IMR-90 (cell line): ENCODE measurements at regions not wholly inside any gene's neighbourhood (a gene's known extent, or its start where the extent isn't known, plus 50 kb on each side); places are given as distances from the start of the nearest gene placed in this dataset.

ENCODE experiments used
- ATAC-seq: fragments of 200-7000 bp; cut with Tn5 transposase; 2 replicates; pipeline ENCODE4 v1.9.1; 2020; ENCODE audit warnings: low read depth, mild to moderate bottlenecking, moderate library complexity
- BruUV-seq: library from RNA; stranded (reverse); fragments of 400-500 nt; replicated peaks from 2 replicates; lab custom pipeline; 2021; lab: Mats Ljungman, UMichigan
- CTCF ChIA-PET: fragments of 300-600 bp; formaldehyde crosslinking; extraction: SDS; loops from one replicate; lab custom pipeline; 2021; ENCODE audit warnings: antibody characterized with exemption; lab: Yijun Ruan, JAX
- POLR2A ChIA-PET: fragments of 300-600 bp; sonication (Branson Sonifier 250); formaldehyde crosslinking; loops from one replicate; lab custom pipeline; 2022; ENCODE audit warnings: antibody characterized with exemption; ENCODE audit not compliant: unreplicated experiment; lab: Charles Lee
- DNase-seq: peaks from one replicate; pipeline ENCODE4 v3.0.0; 2013
- H2AFZ ChIP-seq: replicated peaks from 2 replicates; pipeline ENCODE3; 2013; ENCODE audit warnings: low read length, mild to moderate bottlenecking; ENCODE audit not compliant: poor library complexity
- H2AK5ac ChIP-seq: 2 replicates; pipeline ENCODE4 v1.6.1; 2013; ENCODE audit warnings: low read depth, low read length, inconsistent platforms
- H2AK9ac ChIP-seq: replicated peaks from 2 replicates; pipeline ENCODE3; 2013; ENCODE audit warnings: mild to moderate bottlenecking, low read depth, low read length, moderate library complexity; ENCODE audit not compliant: poor library complexity
- H2BK120ac ChIP-seq: 2 replicates; pipeline ENCODE4 v1.6.1; 2013; ENCODE audit warnings: low read depth, low read length, inconsistent platforms
- H2BK15ac ChIP-seq: 3 replicates; pipeline ENCODE4 v1.6.1; 2013; ENCODE audit warnings: low read depth, low read length, inconsistent platforms
- H2BK20ac ChIP-seq: 2 replicates; pipeline ENCODE4 v1.6.1; 2013; ENCODE audit warnings: low read depth, mild to moderate bottlenecking, inconsistent platforms, low read length, moderate library complexity
- H2BK5ac ChIP-seq: 2 replicates; pipeline ENCODE4 v1.6.1; 2013; ENCODE audit warnings: mild to moderate bottlenecking, low read depth, low read length, inconsistent platforms; ENCODE audit not compliant: poor library complexity, severe bottlenecking
- H3K14ac ChIP-seq: replicated peaks from 2 replicates; pipeline ENCODE4 v1.6.1; 2013; ENCODE audit warnings: low read depth, low read length, inconsistent platforms
- H3K18ac ChIP-seq: 2 replicates; pipeline ENCODE4 v1.6.1; 2013; ENCODE audit warnings: low read depth, low read length, control low read depth
- H3K23ac ChIP-seq: 2 replicates; pipeline ENCODE4 v1.6.1; 2013; ENCODE audit warnings: low read depth, low read length, inconsistent platforms
- H3K27ac ChIP-seq: 2 replicates; pipeline ENCODE4 v1.5.1; 2013; ENCODE audit warnings: mild to moderate bottlenecking, control low read depth, low read length; ENCODE audit not compliant: insufficient read depth
- H3K27me3 ChIP-seq: 2 replicates; pipeline ENCODE4 v1.6.1; 2013; ENCODE audit warnings: low read length; ENCODE audit not compliant: control insufficient read depth, insufficient read depth
- H3K36me3 ChIP-seq: 2 replicates; pipeline ENCODE4 v1.6.1; 2013; ENCODE audit warnings: low read length, mixed read lengths; ENCODE audit not compliant: control insufficient read depth, insufficient read depth
- H3K4ac ChIP-seq: 2 replicates; pipeline ENCODE4 v1.6.1; 2013; ENCODE audit warnings: low read depth, low read length, inconsistent platforms
- H3K4me1 ChIP-seq: 2 replicates; pipeline ENCODE4 v1.6.1; 2013; ENCODE audit warnings: low read length, mixed read lengths; ENCODE audit not compliant: control insufficient read depth, insufficient read depth
- H3K4me2 ChIP-seq: 2 replicates; pipeline ENCODE4 v1.6.1; 2013; ENCODE audit warnings: low read depth, mild to moderate bottlenecking, control low read depth, low read length, moderate library complexity
- H3K4me3 ChIP-seq: 2 replicates; pipeline ENCODE4 v1.5.1; 2013; ENCODE audit warnings: low read depth, mild to moderate bottlenecking, control low read depth, low read length, moderate library complexity; ENCODE audit not compliant: insufficient read depth
- H3K56ac ChIP-seq: 2 replicates; pipeline ENCODE4 v1.6.1; 2013; ENCODE audit warnings: low read length, inconsistent platforms; ENCODE audit not compliant: insufficient read depth; ENCODE audit errors: extremely low read depth
- H3K79me1 ChIP-seq, 2 experiments: 2 replicates each; pipeline ENCODE4 v1.6.1; 2013; ENCODE audit warnings: low read length in 2 of 2, inconsistent platforms in 1 of 2, low read depth in 1 of 2
- H3K9ac ChIP-seq: 2 replicates; pipeline ENCODE4 v1.6.1; 2013; ENCODE audit warnings: low read depth, low read length, control low read depth
- H3K9me1 ChIP-seq: 2 replicates; pipeline ENCODE4 v1.6.1; 2013; ENCODE audit warnings: low read length, inconsistent platforms; ENCODE audit not compliant: insufficient read depth
- H3K9me3 ChIP-seq: 2 replicates; pipeline ENCODE4 v1.6.1; 2013; ENCODE audit warnings: low read length; ENCODE audit not compliant: control insufficient read depth, insufficient read depth
- H4K20me1 ChIP-seq: 2 replicates; pipeline ENCODE4 v1.6.1; 2013; ENCODE audit warnings: low read length, inconsistent platforms; ENCODE audit not compliant: insufficient read depth
- H4K5ac ChIP-seq: 2 replicates; pipeline ENCODE4 v1.6.1; 2013; ENCODE audit warnings: mild to moderate bottlenecking, low read depth, low read length, control low read depth
- H4K8ac ChIP-seq, 2 experiments: 2 replicates each; pipeline ENCODE4 v1.6.1; 2013; ENCODE audit warnings: low read depth in 2 of 2, low read length in 2 of 2, control low read depth in 1 of 2, inconsistent platforms in 1 of 2
- H4K91ac ChIP-seq: 2 replicates; pipeline ENCODE4 v1.6.1; 2013; ENCODE audit warnings: low read depth, low read length, inconsistent platforms; ENCODE audit not compliant: insufficient read depth
- BHLHE40 ChIP-seq: fragments of 150-350 bp; IDR thresholded peaks from 2 replicates; pipeline ENCODE4 v1.6.1; 2016; ENCODE audit warnings: mild to moderate bottlenecking, low read depth, low read length
- CEBPB ChIP-seq: IDR thresholded peaks from 2 replicates; pipeline ENCODE4 v1.6.1; 2012; ENCODE audit warnings: low read depth, low read length, improper control_type of control experiment
- CHD1 ChIP-seq: IDR thresholded peaks from 2 replicates; pipeline ENCODE4 v1.6.1; 2012; ENCODE audit warnings: low read depth, low read length, improper control_type of control experiment
- MAZ ChIP-seq: IDR thresholded peaks from 2 replicates; pipeline ENCODE4 v1.6.1; 2012; ENCODE audit warnings: low read depth, mild to moderate bottlenecking, low read length, improper control_type of control experiment, moderate library complexity, borderline replicate concordance
- MXI1 ChIP-seq: IDR thresholded peaks from 2 replicates; pipeline ENCODE4 v1.6.1; 2012; ENCODE audit warnings: low read depth, mild to moderate bottlenecking, low read length, moderate library complexity, borderline replicate concordance
- NFE2L2 ChIP-seq: fragments of 150-350 bp; IDR thresholded peaks from 2 replicates; pipeline ENCODE4 v1.6.1; 2016; ENCODE audit warnings: low read depth, mild to moderate bottlenecking, low read length
- POLR2A ChIP-seq: IDR thresholded peaks from 2 replicates; pipeline ENCODE4 v1.6.1; 2012; ENCODE audit warnings: mild to moderate bottlenecking, low read depth, low read length
- RAD21 ChIP-seq: IDR thresholded peaks from 2 replicates; pipeline ENCODE4 v1.6.1; 2012; ENCODE audit warnings: low read length, improper control_type of control experiment
- RFX5 ChIP-seq: IDR thresholded peaks from 2 replicates; pipeline ENCODE4 v1.8.0; 2012; ENCODE audit warnings: low read depth, mild to moderate bottlenecking, low read length, moderate library complexity
- SMC3 ChIP-seq: fragments of 150-350 bp; IDR thresholded peaks from 2 replicates; pipeline ENCODE4 v1.6.1; 2016; ENCODE audit warnings: low read depth, mild to moderate bottlenecking, antibody characterized with exemption, low read length, moderate library complexity
- WGBS, 2 experiments: methylation state at CpG; one replicate each; pipeline versions ENCODE4 v1.1.5 to v1.1.7; 2013; ENCODE audit warnings: missing lambda C conversion rate in 2 of 2; ENCODE audit not compliant: insufficient read length in 1 of 2; ENCODE audit errors: extremely low coverage in 2 of 2; 5-methylcytosine and 5-hydroxymethylcytosine counted together
- dilution Hi-C: fragments of 300-500 bp; cut with HindIII; formaldehyde crosslinking; loops from one replicate; pipeline ENCODE4 v1.14.3; 2018; ENCODE audit warnings: low sequenced_read_pairs; ENCODE audit not compliant: unreplicated experiment
- in situ Hi-C: fragments of 300-500 bp; cut with MboI; formaldehyde crosslinking; loops from 3 replicates; pipeline ENCODE4 v1.14.3; 2019; ENCODE audit warnings: low sequenced_read_pairs, inconsistent platforms, mixed read lengths
- intact Hi-C: fragments of 100-400 bp; cut with micrococcal nuclease; formaldehyde crosslinking; loops from 2 replicates; pipeline ENCODE4 v1.10.0; 2022

GRCh38 chr6:28727559-28728211 is 196.1 kb downstream of the TRIM27 start:
- H2AK9ac ChIP-seq = no peak overlapping the region
- no peaks in the 10 kb centered on the region for H3K79me1 ChIP-seq
- no peak overlapping the region for H2BK20ac ChIP-seq
- ATAC-seq = no peak
- H3K27ac ChIP-seq = no peak overlapping the region
- no peaks in the 10 kb centered on the region for H3K9me3 ChIP-seq
- in situ Hi-C loops (no loop called here), dilution Hi-C loops (no loop called here), intact Hi-C loops (no loop called here)
- H3K23ac ChIP-seq = no peak overlapping the region
- ChIA-PET CTCF (interaction anchor here (0.7 to 1.0 kb wide), 2 partner anchors 13 to 416 kb away, joined by 3 to 4 read pairs; no protein-coding TSS in a partner anchor), POLR2A (no interaction called here)
- H2AFZ ChIP-seq = no peak overlapping the region
- H3K36me3 ChIP-seq = no peaks in the 10 kb centered on the region
- H2BK15ac ChIP-seq = no peak overlapping the region
- peaks cover 4% of the 10 kb centered on the region for H3K27me3 ChIP-seq
- no peak for TF ChIP-seq CHD1
- no peak for TF ChIP-seq MXI1
- no peak for TF ChIP-seq RFX5
- no peak for TF ChIP-seq BHLHE40
- TF ChIP-seq POLR2A = no peak
- TF ChIP-seq SMC3 = no peak
- TF ChIP-seq NFE2L2 = no peak
- TF ChIP-seq MAZ = no peak
- no peak for TF ChIP-seq RAD21
- no peak for TF ChIP-seq CEBPB
- H3K9me1 ChIP-seq = no peaks in the 10 kb centered on the region
- no CpG with 5 or more reads among the region's 9 CpGs for WGBS, 2 experiments
- no peak overlapping the region for H3K9ac ChIP-seq
- DNase-seq = no peak
- no peak overlapping the region for H3K4me2 ChIP-seq
- no TSS peak for BruUV-seq
- no peak overlapping the region for H2BK120ac ChIP-seq
- no peak overlapping the region for H4K5ac ChIP-seq
- no peaks in the 10 kb centered on the region for H3K4me1 ChIP-seq
- H3K4me3 ChIP-seq = no peak overlapping the region
- no peak overlapping the region for H3K18ac ChIP-seq
- H4K91ac ChIP-seq = no peak overlapping the region
- no peak overlapping the region for H2BK5ac ChIP-seq
- H3K14ac ChIP-seq = no peak overlapping the region
- H3K56ac ChIP-seq = no peak overlapping the region
- H3K4ac ChIP-seq = no peak overlapping the region
- H4K20me1 ChIP-seq = no peaks in the 10 kb centered on the region
- no peak overlapping the region for H2AK5ac ChIP-seq
- no peak overlapping the region for H4K8ac ChIP-seq
